ENCODE measurements at regions not wholly inside any gene's neighbourhood (a gene's known extent, or its start where the extent isn't known, plus 50 kb on each side); places are given as distances from the start of the nearest gene placed in this dataset.

DNA sequence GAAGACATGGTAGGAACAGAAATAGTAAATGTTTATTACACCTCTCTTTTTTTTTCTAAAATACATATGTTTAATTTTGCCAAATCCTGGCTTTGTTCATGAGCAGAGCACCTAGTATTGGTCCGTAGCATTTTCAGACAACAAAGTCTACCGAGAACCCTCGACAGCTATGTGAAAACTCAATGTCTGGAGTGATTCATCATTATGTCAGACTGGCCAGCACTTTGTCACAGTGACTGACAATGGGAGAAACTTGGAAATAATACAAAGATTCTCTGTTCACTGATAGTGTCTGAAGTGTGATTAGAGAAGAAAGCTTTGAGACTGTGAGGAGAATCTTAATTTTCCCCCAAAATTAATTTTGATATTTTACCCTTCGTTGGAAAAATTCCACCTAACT is 143.0 kb downstream of the HNMT start:
- H3K4me1 ChIP-seq (ENCODE audit: insufficient read depth, low read length): peaks cover 6% of the 10 kb centered on the region
- Mint-ChIP-seq H3K27me3 (ENCODE audit: low read depth, unreplicated experiment) (no peaks in the 10 kb centered on the region), H3K36me3 (ENCODE audit: low read depth, unreplicated experiment) (peaks cover 4% of the 10 kb centered on the region), H3K4me1 (ENCODE audit: low read depth, unreplicated experiment) (peaks cover 46% of the 10 kb centered on the region), H3K27ac (ENCODE audit: unreplicated experiment) (peak overlapping the region; percentile 90), H3K9me3 (ENCODE audit: unreplicated experiment) (peaks cover 16% of the 10 kb centered on the region), H3K4me3 (ENCODE audit: unreplicated experiment) (no peak overlapping the region)
- no peak overlapping the region for H3K9ac ChIP-seq (ENCODE audit: low read length)
- no peak for TF ChIP-seq EZH2 (IDR thresholded peaks at IDR 0.05; ENCODE audit: insufficient read depth, low read length)
- TF ChIP-seq, protein P1, sequence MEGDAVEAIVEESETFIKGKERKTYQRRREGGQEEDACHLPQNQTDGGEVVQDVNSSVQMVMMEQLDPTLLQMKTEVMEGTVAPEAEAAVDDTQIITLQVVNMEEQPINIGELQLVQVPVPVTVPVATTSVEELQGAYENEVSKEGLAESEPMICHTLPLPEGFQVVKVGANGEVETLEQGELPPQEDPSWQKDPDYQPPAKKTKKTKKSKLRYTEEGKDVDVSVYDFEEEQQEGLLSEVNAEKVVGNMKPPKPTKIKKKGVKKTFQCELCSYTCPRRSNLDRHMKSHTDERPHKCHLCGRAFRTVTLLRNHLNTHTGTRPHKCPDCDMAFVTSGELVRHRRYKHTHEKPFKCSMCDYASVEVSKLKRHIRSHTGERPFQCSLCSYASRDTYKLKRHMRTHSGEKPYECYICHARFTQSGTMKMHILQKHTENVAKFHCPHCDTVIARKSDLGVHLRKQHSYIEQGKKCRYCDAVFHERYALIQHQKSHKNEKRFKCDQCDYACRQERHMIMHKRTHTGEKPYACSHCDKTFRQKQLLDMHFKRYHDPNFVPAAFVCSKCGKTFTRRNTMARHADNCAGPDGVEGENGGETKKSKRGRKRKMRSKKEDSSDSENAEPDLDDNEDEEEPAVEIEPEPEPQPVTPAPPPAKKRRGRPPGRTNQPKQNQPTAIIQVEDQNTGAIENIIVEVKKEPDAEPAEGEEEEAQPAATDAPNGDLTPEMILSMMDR (IDR thresholded peaks at IDR 0.05; ENCODE audit: insufficient read depth, low read depth, low read length): no peak
- no peak overlapping the region for H2AFZ ChIP-seq (ENCODE audit: low read depth, low read length)
- FAIRE-seq (no peak), DNase-seq (ENCODE audit: low read depth) (no peak)
- H3K4me2 ChIP-seq (ENCODE audit: low read length): peak overlapping the region; percentile 38
- H3K27ac ChIP-seq (ENCODE audit: low read depth, low read length): no peak overlapping the region
- no peaks in the 10 kb centered on the region for H4K20me1 ChIP-seq (ENCODE audit: insufficient read depth, low read length)
- H3K4me3 ChIP-seq (ENCODE audit: insufficient read depth, low read depth, low read length): no peak overlapping the region
- H3K27me3 ChIP-seq (ENCODE audit: insufficient read depth, low read length): no peaks in the 10 kb centered on the region
- H3K79me2 ChIP-seq (ENCODE audit: insufficient read depth, low read length): no peaks in the 10 kb centered on the region
- H3K36me3 ChIP-seq (ENCODE audit: insufficient read depth, low read length): no peaks in the 10 kb centered on the region
- H3K9me3 ChIP-seq (ENCODE audit: insufficient read depth, low read depth, low read length): no peaks in the 10 kb centered on the region

DNA sequence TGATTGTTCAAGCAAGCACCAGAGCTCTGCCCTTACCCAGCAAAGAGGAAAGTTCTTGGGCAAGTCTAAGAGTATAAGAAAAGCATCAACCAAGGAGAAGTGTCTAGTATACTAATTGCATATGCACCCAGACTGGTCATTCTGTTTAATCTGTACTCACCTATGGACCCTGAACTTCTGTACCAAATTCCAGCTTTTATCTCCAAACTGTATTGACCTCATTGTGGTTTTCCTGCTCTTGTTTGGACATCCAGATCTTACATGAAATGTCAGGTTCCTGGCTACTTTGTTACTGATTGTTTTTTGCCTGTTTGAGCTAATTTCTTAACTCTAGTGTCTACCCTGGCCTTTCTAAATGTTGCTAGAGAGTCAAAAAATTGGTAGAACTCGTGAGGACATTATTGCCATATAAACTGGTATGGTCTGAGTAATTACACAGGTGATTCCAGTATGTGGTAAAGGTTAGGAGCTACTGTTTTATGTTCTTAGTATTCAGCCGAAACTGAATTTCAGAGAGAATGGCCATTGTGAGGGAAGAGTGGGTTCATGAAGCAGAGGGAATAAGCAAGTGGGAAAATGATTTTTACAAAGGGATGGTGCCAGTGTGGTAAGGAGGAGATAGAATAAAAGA is 146.3 kb downstream of the HNMT start:
- no peaks in the 10 kb centered on the region for H3K27me3 ChIP-seq (ENCODE audit: insufficient read depth, low read length)
- no peak overlapping the region for H3K4me2 ChIP-seq (ENCODE audit: low read length)
- no peak overlapping the region for H3K9ac ChIP-seq (ENCODE audit: low read length)
- H4K20me1 ChIP-seq (ENCODE audit: insufficient read depth, low read length): no peaks in the 10 kb centered on the region
- FAIRE-seq (no peak), DNase-seq (ENCODE audit: low read depth) (peak; percentile 55)
- H3K4me3 Mint-ChIP-seq (ENCODE audit: unreplicated experiment): peak overlapping the region; percentile 28
- H3K4me1 ChIP-seq (ENCODE audit: insufficient read depth, low read length): peaks cover 6% of the 10 kb centered on the region
- no peak overlapping the region for H3K27ac Mint-ChIP-seq (ENCODE audit: unreplicated experiment)
- H3K9me3 ChIP-seq (ENCODE audit: insufficient read depth, low read depth, low read length): no peaks in the 10 kb centered on the region
- H3K27ac ChIP-seq (ENCODE audit: low read depth, low read length): no peak overlapping the region
- H2AFZ ChIP-seq (ENCODE audit: low read depth, low read length): no peak overlapping the region
- peaks cover 2% of the 10 kb centered on the region for H3K36me3 Mint-ChIP-seq (ENCODE audit: low read depth, unreplicated experiment)
- TF ChIP-seq EZH2 (IDR thresholded peaks at IDR 0.05; ENCODE audit: insufficient read depth, low read length): no peak
- TF ChIP-seq, protein P1 (IDR thresholded peaks at IDR 0.05; ENCODE audit: insufficient read depth, low read depth, low read length): no peak
- peaks cover 11% of the 10 kb centered on the region for H3K9me3 Mint-ChIP-seq (ENCODE audit: unreplicated experiment)
- no peaks in the 10 kb centered on the region for H3K27me3 Mint-ChIP-seq (ENCODE audit: low read depth, unreplicated experiment)
- H3K79me2 ChIP-seq (ENCODE audit: insufficient read depth, low read length): no peaks in the 10 kb centered on the region
- no peak overlapping the region for H3K4me3 ChIP-seq (ENCODE audit: insufficient read depth, low read depth, low read length)
- no peaks in the 10 kb centered on the region for H3K36me3 ChIP-seq (ENCODE audit: insufficient read depth, low read length)
- H3K4me1 Mint-ChIP-seq (ENCODE audit: low read depth, unreplicated experiment): peaks cover 50% of the 10 kb centered on the region

DNA sequence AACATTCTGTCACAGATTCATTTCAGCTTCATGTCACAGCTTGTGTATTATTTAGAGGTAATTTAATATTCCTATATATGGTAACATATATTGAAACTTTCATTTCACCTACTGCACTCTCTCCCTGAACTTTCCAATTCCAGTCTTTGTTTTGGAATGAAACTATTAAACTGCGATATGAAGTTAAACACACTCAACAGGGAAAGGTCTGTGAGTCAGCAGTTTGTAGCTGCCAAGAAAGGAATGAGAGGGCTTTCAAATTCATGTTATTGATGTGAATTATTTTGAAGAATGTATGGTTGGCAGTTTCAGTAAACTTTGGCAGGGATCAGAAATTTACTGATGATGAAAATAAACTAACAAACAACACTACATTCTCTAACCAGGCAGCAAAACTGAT is 148.3 kb downstream of the HNMT start:
- peaks cover 2% of the 10 kb centered on the region for H3K36me3 Mint-ChIP-seq (ENCODE audit: low read depth, unreplicated experiment)
- H3K79me2 ChIP-seq (ENCODE audit: insufficient read depth, low read length): no peaks in the 10 kb centered on the region
- DNase-seq (ENCODE audit: low read depth) (peak; percentile 60), FAIRE-seq (no peak)
- no peaks in the 10 kb centered on the region for H3K9me3 ChIP-seq (ENCODE audit: insufficient read depth, low read depth, low read length)
- no peak overlapping the region for H2AFZ ChIP-seq (ENCODE audit: low read depth, low read length)
- H3K27me3 Mint-ChIP-seq (ENCODE audit: low read depth, unreplicated experiment): no peaks in the 10 kb centered on the region
- no peaks in the 10 kb centered on the region for H3K27me3 ChIP-seq (ENCODE audit: insufficient read depth, low read length)
- H3K4me1 Mint-ChIP-seq (ENCODE audit: low read depth, unreplicated experiment): peaks cover 31% of the 10 kb centered on the region
- H3K27ac ChIP-seq (ENCODE audit: low read depth, low read length): no peak overlapping the region
- no peak overlapping the region for H3K4me3 Mint-ChIP-seq (ENCODE audit: unreplicated experiment)
- H3K9ac ChIP-seq (ENCODE audit: low read length): no peak overlapping the region
- peak overlapping the region; percentile 23 for H3K27ac Mint-ChIP-seq (ENCODE audit: unreplicated experiment)
- peaks cover 13% of the 10 kb centered on the region for H3K9me3 Mint-ChIP-seq (ENCODE audit: unreplicated experiment)
- no peaks in the 10 kb centered on the region for H3K36me3 ChIP-seq (ENCODE audit: insufficient read depth, low read length)
- TF ChIP-seq, protein P1 (IDR thresholded peaks at IDR 0.05; ENCODE audit: insufficient read depth, low read depth, low read length): no peak
- TF ChIP-seq EZH2 (IDR thresholded peaks at IDR 0.05; ENCODE audit: insufficient read depth, low read length): no peak
- no peaks in the 10 kb centered on the region for H4K20me1 ChIP-seq (ENCODE audit: insufficient read depth, low read length)
- no peaks in the 10 kb centered on the region for H3K4me1 ChIP-seq (ENCODE audit: insufficient read depth, low read length)
- H3K4me3 ChIP-seq (ENCODE audit: insufficient read depth, low read depth, low read length): no peak overlapping the region
- H3K4me2 ChIP-seq (ENCODE audit: low read length): no peak overlapping the region
